SK-N-MC (cell line): ENCODE measurements at regions not wholly inside any gene's neighbourhood (a gene's known extent, or its start where the extent isn't known, plus 50 kb on each side); places are given as distances from the start of the nearest gene placed in this dataset.

Source experiments
- EZH2 ChIP-seq: fragments of 200-600 bp; sonication (generic); IDR thresholded peaks from one replicate; pipeline ENCODE4 v1.6.1; 2017; ENCODE audit warnings: antibody characterized with exemption
- FOXP2 ChIP-seq: optimal IDR thresholded peaks from 2 replicates; pipeline ENCODE3; 2011; ENCODE audit warnings: mild to moderate bottlenecking, moderate library complexity; ENCODE audit not compliant: insufficient read depth; ENCODE audit errors: extremely low read length, control extremely low read depth
- POLR2AphosphoS5 ChIP-seq: IDR thresholded peaks from 2 replicates; pipeline ENCODE4 v1.6.1; 2012; ENCODE audit warnings: mild to moderate bottlenecking, low read depth, low read length, borderline replicate concordance

DNA sequence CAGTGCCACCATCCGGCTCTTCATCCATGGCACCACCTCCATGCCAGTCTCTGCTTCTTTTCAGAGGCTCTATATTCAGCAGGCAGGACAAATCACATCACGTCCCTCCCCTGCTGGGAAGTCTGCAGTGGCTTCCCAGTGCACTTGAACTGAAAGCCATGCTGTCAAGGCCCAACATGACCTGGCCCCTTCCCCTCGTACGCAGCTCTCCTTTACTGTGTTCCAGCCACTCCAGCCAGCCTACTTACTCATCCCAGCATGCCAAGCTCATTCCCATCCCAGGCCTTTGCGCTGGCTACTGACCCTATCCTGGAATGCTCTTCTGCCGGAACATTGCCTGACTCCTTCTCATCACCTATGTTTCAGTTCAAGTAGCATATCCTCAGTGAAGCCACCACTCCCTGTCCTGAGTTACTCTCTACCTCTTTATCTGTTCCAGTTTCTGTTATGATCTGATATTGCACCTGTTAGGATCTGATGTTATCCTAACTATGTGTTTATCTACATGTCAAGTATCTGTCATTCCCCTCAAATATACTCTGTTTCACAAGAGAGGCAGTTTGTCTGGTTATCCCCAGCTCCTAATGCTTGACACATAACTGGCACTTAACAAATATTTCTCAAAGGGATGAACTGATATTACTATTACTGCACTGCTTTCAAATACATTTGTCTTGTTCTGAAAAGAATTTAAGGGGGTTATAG lies 101.2 kb upstream of the F3 start:
- TF ChIP-seq EZH2 = no peak
- TF ChIP-seq POLR2AphosphoS5 = no peak
- no peak for TF ChIP-seq FOXP2
